HG03460 (cell line): ENCODE measurements at regions not wholly inside any gene's neighbourhood (a gene's known extent, or its start where the extent isn't known, plus 50 kb on each side); places are given as distances from the start of the nearest gene placed in this dataset.

Experiments
- ATAC-seq: cut with Tn5 transposase; IDR thresholded peaks from one replicate; pipeline ENCODE4 v1.9.1; 2021; ENCODE audit not compliant: unreplicated experiment

- no peak for ATAC-seq
Observed at GRCh38 chr3:71857956-71858355, 73.0 kb upstream of the PROK2 start.

- no peak for ATAC-seq
Observed at GRCh38 chr3:71854706-71855105, 69.8 kb upstream of the PROK2 start.

- ATAC-seq: no peak
Observed at GRCh38 chr3:71854096-71854495, 69.1 kb upstream of the PROK2 start.

GRCh38 chr3:71851878-71852277 is 66.9 kb upstream of the PROK2 start:
- ATAC-seq: no peak

GRCh38 chr3:71850654-71851053 is 65.7 kb upstream of the PROK2 start:
- ATAC-seq: no peak

- ATAC-seq: no peak
Observed at GRCh38 chr3:71849681-71850080, 64.7 kb upstream of the PROK2 start.

- ATAC-seq: no peak
Observed at GRCh38 chr3:71847794-71848193, 62.8 kb upstream of the PROK2 start.

- ATAC-seq: no peak
Observed at GRCh38 chr3:71846185-71846584, 61.2 kb upstream of the PROK2 start.

GRCh38 chr3:71843071-71843470 is 58.1 kb upstream of the PROK2 start:
- ATAC-seq: no peak

GRCh38 chr3:71838406-71838805 is 53.5 kb upstream of the PROK2 start:
- ATAC-seq: no peak
